ENCODE measurements at regions not wholly inside any gene's neighbourhood (a gene's known extent, or its start where the extent isn't known, plus 50 kb on each side); places are given as distances from the start of the nearest gene placed in this dataset.

GRCh38 chr18:55138401-55138800 is 179.1 kb upstream of the CCDC68 start:
- TF ChIP-seq POLR2AphosphoS5 (IDR thresholded peaks at IDR 0.05; ENCODE audit: low read depth, low read length): no peak
- no peak for TF ChIP-seq CTCF (IDR thresholded peaks at IDR 0.05 in 2 of 3, conservative IDR thresholded peaks at IDR 0.05 in 1 of 3; ENCODE audit: borderline replicate concordance in 1 of 3, insufficient read depth in 1 of 3, low read depth in 2 of 3, low read length in 2 of 3)
- TF ChIP-seq MAX (IDR thresholded peaks at IDR 0.05): no peak
- no peak for TF ChIP-seq YY1 (IDR thresholded peaks at IDR 0.05; ENCODE audit: extremely low read depth, insufficient replicate concordance, low read depth, low read length)
- no peak for TF ChIP-seq SRF (IDR thresholded peaks at IDR 0.05; ENCODE audit: low read depth)
- no peak for TF ChIP-seq ATF3 (IDR thresholded peaks at IDR 0.05)
- no peak for TF ChIP-seq POLR2A (IDR thresholded peaks at IDR 0.05; ENCODE audit: borderline replicate concordance, extremely low read depth, insufficient read depth, insufficient read length)
- TF ChIP-seq ZNF274 (IDR thresholded peaks at IDR 0.05; ENCODE audit: low read depth, low read length): no peak
- TF ChIP-seq SIN3A (IDR thresholded peaks at IDR 0.05; ENCODE audit: low read depth): no peak
- TF ChIP-seq EGR1 (IDR thresholded peaks at IDR 0.05; ENCODE audit: low read depth): no peak
- TF ChIP-seq REST (IDR thresholded peaks at IDR 0.05; ENCODE audit: low read depth): no peak
- TF ChIP-seq RAD21 (IDR thresholded peaks at IDR 0.05; ENCODE audit: low read depth): no peak
- TF ChIP-seq ELF1 (IDR thresholded peaks at IDR 0.05; ENCODE audit: borderline replicate concordance, low read depth): no peak
- TF ChIP-seq EZH2 (IDR thresholded peaks at IDR 0.05): no peak

Data from HCT116 (cell line).